Esophagus squamous epithelium (tissue), 4 donors: ENCODE measurements at regions not wholly inside any gene's neighbourhood (a gene's known extent, or its start where the extent isn't known, plus 50 kb on each side); places are given as distances from the start of the nearest gene placed in this dataset.

Experiments
- POLR2A ChIP-seq, 4 donors: fragments of 450-650 bp; IDR thresholded peaks; one replicate each; pipeline ENCODE4 v1.6.1; 2017; ENCODE audit warnings: antibody characterized with exemption in 4 of 4, mild to moderate bottlenecking in 4 of 4, moderate library complexity in 3 of 4
- TF ChIP-seq, protein P1 (sequence below), 6 experiments: fragments of 450-650 bp in 4 of 6; fragments of 200-600 bp in 2 of 6; sonication (generic) in 2 of 6; IDR thresholded peaks; one replicate each; pipeline ENCODE4 v1.5.1; 2016 to 2019; ENCODE audit warnings: antibody characterized with exemption in 6 of 6, mild to moderate bottlenecking in 4 of 6, moderate library complexity in 4 of 6

DNA sequence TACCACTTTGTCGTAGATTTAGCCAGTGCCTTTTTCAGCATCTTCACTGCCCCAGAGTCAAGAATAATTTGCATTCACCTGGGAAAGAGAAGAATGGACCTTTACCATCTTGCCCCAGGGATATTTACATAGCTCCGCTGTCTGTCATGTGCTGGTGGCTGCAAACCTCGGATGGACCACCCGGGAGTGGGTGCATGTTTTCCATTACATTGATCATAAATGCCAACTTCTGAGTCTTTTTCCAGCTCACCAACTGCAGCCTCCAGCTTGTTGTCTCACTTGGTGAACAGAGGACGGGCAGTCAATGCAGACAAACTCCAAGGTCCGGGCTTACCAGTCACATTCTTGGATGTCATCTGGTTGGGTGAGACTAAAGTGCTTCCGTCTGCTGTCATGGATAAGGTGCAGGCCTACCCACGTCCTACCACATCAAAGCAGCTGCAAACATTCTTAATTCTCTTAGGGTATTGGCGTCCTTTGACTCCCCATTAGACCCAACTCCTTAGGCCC lies 155.8 kb upstream of the APC start:
- TF ChIP-seq POLR2A (IDR thresholded peaks at IDR 0.05) = no peak
- TF ChIP-seq, protein P1, sequence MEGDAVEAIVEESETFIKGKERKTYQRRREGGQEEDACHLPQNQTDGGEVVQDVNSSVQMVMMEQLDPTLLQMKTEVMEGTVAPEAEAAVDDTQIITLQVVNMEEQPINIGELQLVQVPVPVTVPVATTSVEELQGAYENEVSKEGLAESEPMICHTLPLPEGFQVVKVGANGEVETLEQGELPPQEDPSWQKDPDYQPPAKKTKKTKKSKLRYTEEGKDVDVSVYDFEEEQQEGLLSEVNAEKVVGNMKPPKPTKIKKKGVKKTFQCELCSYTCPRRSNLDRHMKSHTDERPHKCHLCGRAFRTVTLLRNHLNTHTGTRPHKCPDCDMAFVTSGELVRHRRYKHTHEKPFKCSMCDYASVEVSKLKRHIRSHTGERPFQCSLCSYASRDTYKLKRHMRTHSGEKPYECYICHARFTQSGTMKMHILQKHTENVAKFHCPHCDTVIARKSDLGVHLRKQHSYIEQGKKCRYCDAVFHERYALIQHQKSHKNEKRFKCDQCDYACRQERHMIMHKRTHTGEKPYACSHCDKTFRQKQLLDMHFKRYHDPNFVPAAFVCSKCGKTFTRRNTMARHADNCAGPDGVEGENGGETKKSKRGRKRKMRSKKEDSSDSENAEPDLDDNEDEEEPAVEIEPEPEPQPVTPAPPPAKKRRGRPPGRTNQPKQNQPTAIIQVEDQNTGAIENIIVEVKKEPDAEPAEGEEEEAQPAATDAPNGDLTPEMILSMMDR (IDR thresholded peaks at IDR 0.05) = no peak
